SK-N-DZ (cell line): ENCODE measurements at regions not wholly inside any gene's neighbourhood (a gene's known extent, or its start where the extent isn't known, plus 50 kb on each side); places are given as distances from the start of the nearest gene placed in this dataset.
A peak's percentile ranks its signal among the peaks of the same experiment; 100 is the strongest.
"Not testable (repeated sequence)": the region's sequence is repeated elsewhere in the genome, so short reads cannot be mapped to it uniquely, and the experiment has no call there.

Source experiments
- DNase-seq: peaks from one replicate; pipeline ENCODE4 v3.0.0-alpha.2; 2015; ENCODE audit warnings: low spot score

DNA sequence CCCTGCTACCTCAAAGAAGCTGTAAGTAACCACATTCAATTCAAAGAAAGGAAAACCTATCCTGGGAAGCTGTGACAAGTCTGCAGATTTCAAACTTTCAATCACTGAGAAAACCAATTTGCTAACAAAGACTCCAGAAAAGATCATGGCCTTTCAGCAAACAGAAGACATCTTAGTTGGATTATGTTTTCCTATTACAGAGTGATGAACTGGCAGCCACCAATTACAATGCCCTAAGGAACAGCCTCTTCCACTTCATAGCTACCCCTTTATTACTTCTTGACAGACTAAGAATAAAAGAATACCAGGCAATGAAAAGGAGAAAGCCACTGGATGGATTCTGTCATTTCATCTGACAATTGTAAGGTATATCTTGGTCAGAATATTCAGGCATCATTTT is 128.2 kb upstream of the RASEF start:
- no peak for DNase-seq

DNA sequence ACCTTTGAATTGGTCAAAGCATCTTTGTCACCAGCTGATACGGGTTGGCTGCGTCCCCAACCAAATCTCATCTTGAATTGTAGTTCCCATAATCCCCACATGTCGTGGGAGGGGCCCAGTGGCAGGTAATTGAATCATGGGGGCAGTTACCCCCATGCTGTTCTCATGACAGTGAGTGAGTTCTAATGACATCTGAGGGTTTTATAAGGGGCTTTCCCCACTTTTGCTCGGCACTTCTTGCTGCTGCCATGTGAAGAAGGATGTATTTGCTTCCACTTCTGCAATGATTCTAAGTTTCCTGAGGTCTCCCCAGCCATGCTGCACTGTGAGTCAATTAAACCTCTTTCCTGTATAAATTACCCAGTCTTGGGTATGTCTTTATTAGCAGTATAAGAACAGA is 126.1 kb upstream of the RASEF start:
- not testable (repeated sequence) for DNase-seq

DNA sequence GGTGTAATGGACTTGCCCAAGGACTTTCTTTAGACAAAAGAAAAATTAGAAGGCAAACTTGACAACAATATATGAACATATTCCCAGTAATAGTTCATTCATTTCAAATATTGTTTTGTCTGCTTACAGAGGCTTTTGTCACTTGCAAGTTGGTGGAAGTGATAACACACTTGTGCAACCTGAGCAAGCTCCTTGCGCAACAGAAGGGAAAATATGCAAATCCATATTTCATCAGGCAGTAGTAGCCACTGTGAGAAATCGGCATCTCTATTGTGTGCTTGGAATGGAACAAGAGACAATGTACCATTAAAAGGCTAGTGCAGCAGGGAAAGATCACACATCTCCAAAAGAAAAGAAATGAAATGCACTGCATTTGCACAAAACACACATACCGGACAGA is 125.3 kb upstream of the RASEF start:
- DNase-seq, result no peak

DNA sequence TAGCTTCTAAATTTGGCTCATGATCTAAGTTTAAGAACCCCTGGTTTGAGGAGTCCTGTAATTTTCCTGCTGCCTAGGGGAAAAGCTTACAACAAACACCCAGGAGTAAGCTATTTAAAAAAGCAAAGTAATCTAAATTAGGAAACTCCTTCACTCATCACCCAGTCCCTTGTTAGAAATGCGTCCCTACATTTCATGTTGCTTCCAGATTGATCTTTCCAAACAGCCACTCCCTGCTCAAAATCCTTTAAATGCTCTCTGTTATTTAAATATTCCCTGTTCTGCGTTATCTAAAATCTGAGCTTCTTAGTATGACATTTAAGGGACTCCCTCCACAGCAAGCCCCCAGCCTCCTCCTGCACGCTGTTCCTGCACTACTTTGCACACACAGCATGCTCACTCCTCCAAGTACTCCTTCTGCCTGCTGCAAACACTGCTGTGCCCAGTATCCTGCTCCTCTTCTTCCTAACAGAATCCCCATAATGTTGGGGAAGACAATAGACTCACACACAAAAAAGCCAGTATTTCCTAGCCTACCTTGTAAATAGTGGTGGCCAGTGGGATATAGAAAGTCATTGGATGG is 123.3 kb upstream of the RASEF start:
- DNase-seq, result no peak

DNA sequence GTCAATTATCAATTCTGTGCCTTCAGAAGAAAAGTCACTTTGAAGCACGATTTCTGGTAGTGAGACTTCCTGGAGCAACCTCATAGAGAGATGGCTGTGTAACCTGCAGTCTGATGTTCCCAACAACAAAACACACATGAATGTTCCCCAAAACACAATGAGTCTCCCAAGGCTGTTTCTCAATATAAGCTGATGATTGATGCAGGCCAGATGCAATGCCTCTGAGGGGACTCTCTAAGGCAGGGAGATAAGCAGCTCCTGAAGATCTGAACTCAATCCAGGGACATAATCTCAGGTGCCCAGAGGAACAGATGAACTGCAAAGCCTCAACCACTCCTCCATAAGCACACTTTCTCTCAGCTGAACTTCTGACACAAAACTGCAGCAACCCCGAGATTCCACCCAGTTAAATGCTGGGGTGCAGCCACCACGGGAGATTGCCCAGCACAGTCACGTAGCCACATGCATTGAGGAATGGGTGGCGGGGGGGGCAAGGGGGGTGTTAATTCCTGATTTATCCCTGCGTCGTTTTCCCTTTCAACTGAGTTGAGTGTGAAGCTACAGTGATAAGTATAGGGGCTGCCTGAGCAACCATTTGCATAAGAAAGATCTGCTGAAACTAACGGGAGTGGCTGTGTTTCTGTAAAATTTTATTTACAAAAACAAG is 122.7 kb upstream of the RASEF start:
- DNase-seq, result peak; percentile 33

DNA sequence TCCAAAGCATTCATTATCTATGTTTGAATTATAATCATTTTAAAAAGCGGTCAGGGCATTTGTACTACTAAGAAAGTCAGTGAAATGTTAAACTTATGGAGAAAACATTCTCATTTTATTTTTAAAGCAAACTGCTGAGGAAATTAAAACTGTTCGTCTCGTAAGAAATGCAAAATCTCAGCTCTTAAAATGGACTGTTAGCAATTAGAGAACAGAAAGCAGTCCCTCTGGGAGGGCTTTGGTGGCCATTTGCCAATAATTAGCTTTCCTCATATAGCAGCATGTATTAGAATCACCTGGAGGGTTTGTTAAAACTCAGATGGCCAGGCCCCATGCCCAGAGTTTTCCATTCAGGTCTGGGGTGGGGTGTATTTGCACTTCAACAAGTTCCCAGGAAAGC is 120.7 kb upstream of the RASEF start:
- no peak for DNase-seq

DNA sequence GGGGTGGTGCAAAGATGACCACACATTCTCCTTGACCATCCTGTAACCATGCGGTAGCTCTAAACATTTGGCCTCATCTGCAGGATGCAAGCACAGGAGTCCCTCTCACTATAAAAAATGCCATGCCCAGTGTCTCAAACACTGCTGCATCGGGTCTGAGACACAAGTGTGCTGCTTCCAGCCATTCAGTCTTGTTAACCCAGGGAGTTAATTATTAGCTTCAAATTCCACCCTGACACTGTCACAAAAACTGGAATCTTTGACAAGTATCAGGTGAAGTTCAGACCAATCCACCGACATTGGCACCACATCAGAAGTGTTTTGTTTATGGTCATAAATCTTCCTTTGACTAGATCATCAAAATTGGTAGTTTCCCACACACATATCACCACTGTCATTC is 119.1 kb upstream of the RASEF start:
- DNase-seq, result no peak

DNA sequence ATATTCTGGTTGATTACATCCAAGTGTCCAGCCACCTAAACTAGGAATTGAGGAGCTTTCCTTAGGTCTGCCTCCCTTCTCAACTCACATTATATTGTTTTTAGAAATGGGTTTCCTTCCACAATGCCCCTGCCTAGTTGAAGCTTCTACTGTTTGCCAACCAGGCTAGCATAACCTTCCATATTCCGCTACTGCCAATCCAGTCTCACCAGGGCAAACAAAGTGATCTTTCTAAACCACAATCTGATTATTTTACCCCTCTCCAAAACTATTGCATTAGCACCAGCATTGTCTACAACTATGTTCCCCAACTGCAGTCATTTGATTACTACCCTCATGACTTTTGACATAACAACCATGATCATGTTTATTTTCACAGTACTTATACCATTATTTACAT is 115.8 kb upstream of the RASEF start:
- no peak for DNase-seq

DNA sequence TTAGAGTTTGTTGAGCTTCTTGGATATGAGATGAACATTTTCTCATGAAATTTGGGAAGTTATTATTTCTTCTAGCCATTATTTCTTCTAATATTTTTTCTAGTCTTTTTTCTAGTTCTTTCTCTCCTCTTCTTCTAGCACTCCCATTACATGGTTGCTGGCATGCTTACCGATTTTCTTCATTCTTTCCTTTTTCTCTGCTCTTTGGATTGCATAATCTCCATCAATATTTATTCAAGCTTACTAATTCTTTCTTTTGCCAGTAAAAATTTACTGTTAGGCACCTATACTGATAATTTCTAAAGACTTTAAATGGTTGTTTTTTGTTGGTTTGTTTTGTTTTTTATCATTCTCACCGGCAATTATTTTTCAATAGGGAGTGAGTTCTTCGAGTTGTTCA is 114.8 kb upstream of the RASEF start:
- DNase-seq, result no peak

DNA sequence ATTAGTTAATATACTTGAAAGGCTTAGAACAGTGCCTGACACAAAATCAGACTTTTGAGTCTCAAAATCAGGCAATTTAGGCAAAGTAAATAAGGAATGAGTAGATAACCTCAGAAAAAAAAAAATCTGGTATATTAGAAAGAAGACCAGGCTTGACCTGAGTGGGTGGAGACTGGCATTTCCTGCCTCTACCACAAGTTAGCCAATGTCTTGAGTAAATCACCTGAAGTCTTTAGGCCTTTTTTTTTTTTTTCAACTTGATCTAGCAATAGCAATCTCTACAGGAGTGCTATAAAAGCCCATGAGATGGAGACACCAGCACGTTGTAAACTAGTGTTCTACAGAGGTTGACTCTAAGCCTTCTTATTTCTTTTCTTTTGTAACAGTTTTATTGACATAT is 104.2 kb upstream of the RASEF start:
- DNase-seq, result no peak

DNA sequence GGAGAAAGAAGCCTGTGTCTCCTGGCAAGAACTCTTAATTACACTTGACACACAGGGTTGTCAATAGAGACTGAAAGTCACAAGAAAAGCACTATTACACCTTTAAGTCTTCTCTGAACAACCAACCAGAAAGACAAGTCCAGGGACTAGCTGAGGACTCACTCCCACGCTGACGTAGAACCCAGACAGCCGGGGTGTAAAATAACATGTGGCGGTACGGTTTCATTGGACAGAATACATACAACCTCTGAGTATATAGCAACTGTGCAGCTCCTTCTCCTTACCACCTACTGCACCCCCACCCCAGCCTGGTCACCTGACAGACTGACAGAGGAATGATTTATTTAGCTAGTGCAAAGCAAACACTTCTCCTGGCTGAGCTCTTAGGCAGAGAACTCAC is 103.4 kb upstream of the RASEF start:
- DNase-seq, result no peak

DNA sequence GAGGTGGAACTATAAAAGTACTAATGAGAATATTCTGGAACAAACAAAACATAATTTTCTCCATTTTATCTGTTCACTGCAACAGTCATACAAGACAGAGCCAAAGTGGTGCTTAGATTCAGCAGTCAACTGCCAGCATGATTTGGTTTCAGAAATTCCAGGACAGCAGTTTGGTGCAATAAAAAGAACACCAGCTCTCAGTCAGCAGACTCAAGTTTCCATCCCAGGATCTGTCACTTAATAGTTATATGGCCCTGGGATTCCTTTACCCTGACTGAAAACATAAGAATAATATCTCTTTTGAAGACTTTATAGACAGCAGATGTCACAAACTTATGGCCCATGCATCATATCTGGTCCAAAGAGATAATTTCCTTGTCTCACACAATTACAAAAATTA is 92.8 kb upstream of the RASEF start:
- no peak for DNase-seq

DNA sequence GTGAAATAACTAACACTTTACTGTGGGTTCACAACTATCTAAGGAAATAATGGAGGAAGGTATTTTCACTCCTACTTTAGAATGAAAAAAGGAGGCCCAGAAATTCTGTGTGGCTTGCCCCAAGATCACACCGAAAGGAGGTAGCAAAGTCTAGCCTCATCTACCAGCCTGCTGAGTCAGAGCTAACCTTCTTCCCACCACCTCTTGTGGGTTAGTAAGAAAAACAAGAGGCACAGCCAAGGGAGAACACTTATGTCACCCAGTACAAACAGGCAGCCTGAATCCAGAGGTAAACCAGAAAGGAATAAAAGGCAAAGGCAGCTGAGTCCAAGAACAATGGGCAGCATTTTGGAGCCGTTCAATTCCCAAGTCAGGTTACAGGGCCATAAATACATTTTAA is 91.9 kb upstream of the RASEF start:
- DNase-seq, result no peak

DNA sequence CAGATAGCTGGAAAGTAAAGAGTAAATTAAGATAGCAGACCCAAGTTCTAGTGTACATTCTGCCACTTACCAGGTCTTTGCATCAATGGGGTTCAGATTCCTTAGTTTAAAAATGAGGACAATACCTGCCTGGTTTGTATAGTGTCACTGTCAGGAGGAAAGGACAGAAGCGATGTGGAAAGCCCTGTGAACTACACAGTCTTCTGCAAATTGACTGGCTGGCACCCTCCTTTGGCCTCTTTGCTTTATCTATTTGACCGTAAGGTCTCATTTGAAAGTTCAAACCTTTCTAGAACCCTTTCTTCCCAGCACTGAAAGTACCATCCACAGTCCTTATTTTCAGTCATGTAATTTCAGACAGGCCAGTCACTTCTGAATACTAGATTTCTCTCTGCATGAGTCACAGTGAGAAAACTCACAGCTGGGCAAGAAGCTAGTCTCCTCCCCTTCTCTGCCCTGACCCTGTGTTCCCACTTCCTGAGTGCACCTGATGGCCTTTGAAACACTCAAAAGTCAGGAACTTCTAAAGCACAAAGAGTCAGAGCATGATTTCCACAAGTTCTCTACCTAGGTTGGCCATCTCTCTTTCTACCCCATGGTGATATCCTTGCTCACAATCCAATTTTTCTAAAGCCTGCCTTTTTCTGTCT is 91.3 kb upstream of the RASEF start:
- no peak for DNase-seq

DNA sequence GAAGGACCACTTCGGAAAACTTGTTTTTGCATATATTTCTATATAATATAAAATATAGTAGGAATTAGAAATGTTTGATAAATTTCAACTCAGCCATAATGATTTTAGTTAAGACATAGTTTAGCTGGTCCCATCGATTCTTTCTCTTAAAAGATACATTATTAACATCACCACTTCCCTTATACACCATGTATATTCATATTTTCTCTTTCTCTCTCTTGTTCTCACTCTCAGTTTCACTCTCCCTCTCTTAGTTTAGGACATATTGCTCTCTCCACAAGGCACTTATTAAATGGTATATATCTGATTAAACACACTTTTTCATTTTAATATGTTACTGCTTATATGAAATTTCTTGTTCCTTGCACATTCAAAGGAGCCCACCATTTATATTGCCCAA is 90.1 kb upstream of the RASEF start:
- no peak for DNase-seq

DNA sequence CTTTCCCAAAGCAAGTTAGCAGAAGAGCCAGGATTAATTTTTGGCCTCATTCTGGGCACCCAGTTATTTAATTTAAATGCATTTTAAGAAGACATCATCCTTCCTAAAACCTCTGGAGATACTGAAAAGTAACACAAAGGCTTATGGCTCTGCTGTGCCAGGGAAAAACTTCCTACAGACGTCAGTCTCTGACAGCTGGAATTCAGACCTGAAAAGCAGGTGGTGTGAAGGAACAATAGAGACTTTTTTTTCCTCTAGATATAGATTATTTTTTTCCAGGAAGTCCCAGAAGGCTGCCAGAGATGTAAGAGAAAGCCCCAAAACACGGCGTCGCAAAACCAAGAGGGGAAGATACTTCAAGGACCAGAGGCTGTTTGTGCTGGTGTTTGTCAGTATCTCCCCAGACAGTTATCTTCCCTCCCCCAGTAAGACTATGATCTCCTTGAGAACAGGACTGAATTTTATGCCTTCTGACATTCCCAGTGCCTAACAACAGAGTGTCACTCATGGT is 88.7 kb upstream of the RASEF start:
- DNase-seq, result no peak

DNA sequence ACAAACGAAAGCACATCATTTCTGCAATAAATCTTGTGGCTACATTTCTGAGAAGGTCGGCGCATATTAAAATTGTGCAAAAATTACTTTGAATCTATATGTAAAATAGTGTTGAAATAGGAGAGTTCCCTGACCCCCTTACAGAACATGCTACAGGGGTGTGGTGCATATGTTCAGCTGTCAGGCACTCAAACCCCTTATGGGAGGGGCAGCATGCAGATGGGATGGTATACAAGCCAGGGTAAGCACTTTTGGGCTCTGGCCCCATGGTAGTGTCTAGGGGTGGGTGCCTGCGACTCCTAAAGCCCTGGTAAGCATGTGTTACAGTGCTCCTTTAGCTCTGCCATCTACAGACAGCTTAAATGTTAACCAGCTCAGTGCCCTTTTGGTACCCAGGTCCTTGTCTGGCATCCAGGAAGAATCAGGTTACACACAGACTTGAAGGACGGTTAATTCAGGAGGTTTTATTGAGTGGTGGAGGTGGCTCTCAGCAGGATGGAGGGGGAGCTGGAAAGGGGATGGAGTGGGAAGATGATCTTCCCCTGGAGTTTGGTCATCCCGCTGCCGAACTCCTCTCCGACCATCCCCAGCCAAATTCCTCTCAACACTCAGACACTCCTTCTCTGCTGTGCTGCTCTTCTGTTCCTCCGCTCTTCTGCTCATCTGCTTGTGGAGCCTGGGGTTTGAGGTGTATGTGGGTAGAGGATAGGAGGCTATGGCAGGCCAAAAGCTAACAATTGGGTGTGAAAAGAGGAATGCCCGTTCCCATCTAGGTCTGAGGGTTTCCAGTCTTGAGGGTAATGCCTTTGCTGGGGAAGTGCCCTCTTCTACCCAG is 84.6 kb upstream of the RASEF start:
- no peak for DNase-seq

DNA sequence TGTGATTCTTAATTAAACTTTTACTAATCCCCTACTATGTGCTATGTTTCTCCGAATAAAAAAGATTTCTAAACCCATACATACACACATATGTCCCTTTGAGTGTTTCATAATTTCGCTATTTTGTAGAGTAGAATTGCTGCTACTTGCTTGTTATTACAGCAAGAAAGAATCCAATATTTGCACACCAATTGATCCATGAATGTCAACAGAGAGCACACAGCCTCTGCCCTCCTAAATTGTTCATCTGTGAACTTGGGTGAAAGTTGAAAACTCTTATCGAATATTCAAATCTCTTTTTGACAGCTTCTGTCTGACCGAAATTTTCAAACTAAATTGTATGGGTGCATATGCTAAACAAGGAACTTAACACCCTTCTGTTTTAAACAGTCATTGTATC is 83.4 kb upstream of the RASEF start:
- DNase-seq, result no peak

DNA sequence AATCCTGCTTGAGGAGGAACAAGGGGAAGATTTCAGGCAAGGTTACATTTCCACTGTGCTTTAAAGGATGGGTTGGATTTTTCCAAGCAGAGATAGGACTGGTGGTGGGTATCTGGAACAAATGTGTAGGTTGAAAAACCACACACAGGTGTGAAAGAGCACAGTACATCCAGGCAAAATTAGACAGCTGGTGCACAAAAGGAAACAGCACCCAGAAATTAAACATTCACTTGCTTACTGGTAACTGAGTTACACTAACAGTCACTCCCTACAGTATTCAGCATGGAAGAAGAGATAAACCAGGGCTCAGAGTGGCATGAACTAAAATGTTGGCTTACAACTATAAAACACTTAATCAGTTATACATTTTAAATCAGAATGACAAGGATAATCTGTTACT is 81.5 kb upstream of the RASEF start:
- no peak for DNase-seq

DNA sequence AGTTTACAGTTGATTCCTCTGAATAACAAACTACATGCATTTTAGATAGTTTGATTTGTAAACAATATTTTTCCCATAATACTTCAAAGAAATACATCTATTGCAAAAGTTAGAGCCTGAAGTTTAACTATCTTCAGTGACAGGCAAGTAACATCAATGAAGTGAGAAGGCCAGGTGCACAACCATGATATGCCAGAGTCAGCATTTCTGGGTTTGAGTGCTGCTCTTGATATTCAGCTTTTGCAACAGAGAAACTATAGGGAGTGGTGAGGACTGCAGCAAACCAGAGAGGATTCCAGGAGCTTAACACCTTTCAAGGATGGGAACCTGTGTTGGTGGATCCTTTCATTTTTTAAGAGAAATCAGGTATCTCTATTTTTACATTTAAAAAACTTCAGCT is 79.4 kb upstream of the RASEF start:
- no peak for DNase-seq

DNA sequence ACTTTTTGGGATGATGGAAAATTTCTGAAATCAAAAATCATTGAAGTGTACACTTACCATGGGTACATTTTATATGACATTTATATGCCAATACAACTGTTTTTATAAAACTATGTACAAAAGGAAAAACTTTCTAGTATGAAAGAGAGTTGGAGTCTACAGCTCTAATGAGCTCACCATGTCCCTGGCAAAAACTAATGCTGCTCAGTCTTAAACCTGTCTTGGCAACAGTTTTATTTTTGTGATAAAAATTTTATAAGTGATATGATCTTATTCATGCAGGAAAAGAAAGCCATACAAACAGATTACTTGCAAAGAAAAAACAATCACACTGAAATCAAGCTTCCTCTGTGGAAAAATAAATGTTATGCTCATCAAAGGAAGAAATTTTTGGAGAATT is 78.9 kb upstream of the RASEF start:
- no peak for DNase-seq

DNA sequence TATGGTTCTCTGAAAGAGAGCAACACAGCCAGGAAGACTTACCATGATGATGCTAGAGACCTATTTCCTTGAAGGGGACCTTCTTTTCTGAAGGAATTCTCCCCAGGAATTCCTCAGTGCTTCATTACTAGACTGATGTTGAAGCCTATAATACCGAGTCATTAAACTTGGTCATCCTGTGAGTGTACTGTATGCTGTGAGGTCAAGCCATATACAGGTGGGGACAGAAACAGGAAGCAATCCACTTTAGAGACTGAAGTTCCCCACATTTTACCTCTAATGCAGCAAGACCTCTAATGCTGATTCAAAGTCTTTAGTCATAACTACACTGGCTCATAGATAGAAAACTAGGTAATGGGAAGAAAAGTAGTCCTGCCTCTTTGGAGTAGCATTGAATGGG is 77.1 kb upstream of the RASEF start:
- DNase-seq, result no peak
